ENCODE measurements at regions not wholly inside any gene's neighbourhood (a gene's known extent, or its start where the extent isn't known, plus 50 kb on each side); places are given as distances from the start of the nearest gene placed in this dataset.

- H3K36me3 ChIP-seq (ENCODE audit: control insufficient read depth, insufficient read depth, low read length): no peaks in the 10 kb centered on the region
- H3K4me1 ChIP-seq (ENCODE audit: control insufficient read depth, insufficient read depth, low read length): peaks cover 71% of the 10 kb centered on the region
- H3K9me3 ChIP-seq (ENCODE audit: control insufficient read depth, insufficient read depth, low read length): no peaks in the 10 kb centered on the region
- peaks cover 14% of the 10 kb centered on the region for H3K27me3 ChIP-seq (ENCODE audit: control insufficient read depth, insufficient read depth, low read length)
- H3K4me3 Mint-ChIP-seq: no peak overlapping the region
- DNase-seq (no peak), ATAC-seq (no peak)
- peak overlapping the region in 1 of 2 donors; percentile 44 for H3K27ac Mint-ChIP-seq
- intact Hi-C loops (cut with micrococcal nuclease): loop anchor here (5.0 to 10.0 kb wide), 4 partner anchors 232 to 912 kb away; no protein-coding TSS in a partner anchor
- H3K4me3 ChIP-seq (ENCODE audit: low read length): no peak overlapping the region
- TF ChIP-seq, protein P1, sequence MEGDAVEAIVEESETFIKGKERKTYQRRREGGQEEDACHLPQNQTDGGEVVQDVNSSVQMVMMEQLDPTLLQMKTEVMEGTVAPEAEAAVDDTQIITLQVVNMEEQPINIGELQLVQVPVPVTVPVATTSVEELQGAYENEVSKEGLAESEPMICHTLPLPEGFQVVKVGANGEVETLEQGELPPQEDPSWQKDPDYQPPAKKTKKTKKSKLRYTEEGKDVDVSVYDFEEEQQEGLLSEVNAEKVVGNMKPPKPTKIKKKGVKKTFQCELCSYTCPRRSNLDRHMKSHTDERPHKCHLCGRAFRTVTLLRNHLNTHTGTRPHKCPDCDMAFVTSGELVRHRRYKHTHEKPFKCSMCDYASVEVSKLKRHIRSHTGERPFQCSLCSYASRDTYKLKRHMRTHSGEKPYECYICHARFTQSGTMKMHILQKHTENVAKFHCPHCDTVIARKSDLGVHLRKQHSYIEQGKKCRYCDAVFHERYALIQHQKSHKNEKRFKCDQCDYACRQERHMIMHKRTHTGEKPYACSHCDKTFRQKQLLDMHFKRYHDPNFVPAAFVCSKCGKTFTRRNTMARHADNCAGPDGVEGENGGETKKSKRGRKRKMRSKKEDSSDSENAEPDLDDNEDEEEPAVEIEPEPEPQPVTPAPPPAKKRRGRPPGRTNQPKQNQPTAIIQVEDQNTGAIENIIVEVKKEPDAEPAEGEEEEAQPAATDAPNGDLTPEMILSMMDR (IDR thresholded peaks at IDR 0.05): no peak
- no peaks in the 10 kb centered on the region for H3K9me3 Mint-ChIP-seq
- WGBS (ENCODE audit: insufficient coverage): 88% methylated on average over 15 of the region's 15 CpGs
- H3K36me3 Mint-ChIP-seq: no peaks in the 10 kb centered on the region
- no peak overlapping the region for H3K27ac ChIP-seq (ENCODE audit: low read length)
- peaks cover 60 to 86% of the 10 kb centered on the region in 2 donors for H3K4me1 Mint-ChIP-seq
- peaks cover 33 to 34% of the 10 kb centered on the region in 2 donors for H3K27me3 Mint-ChIP-seq (ENCODE audit: low read depth in 2 of 2)
These were observed 274.2 kb downstream of the UACA start for GRCh38 chr15:70488941-70489848.

GRCh38 chr15:70488002-70488605 is 275.3 kb downstream of the UACA start:
- peaks cover 50 to 79% of the 10 kb centered on the region in 2 donors for H3K4me1 Mint-ChIP-seq
- H3K4me3 Mint-ChIP-seq: peak overlapping the region; percentile 49
- TF ChIP-seq, protein P1 (IDR thresholded peaks at IDR 0.05): peak; percentile 88
- Histone ChIP-seq H3K27ac (ENCODE audit: low read length) (no peak overlapping the region), H3K27me3 (ENCODE audit: control insufficient read depth, insufficient read depth, low read length) (peaks cover 23% of the 10 kb centered on the region), H3K9me3 (ENCODE audit: control insufficient read depth, insufficient read depth, low read length) (no peaks in the 10 kb centered on the region), H3K4me1 (ENCODE audit: control insufficient read depth, insufficient read depth, low read length) (peaks cover 65% of the 10 kb centered on the region), H3K36me3 (ENCODE audit: control insufficient read depth, insufficient read depth, low read length) (no peaks in the 10 kb centered on the region), H3K4me3 (ENCODE audit: low read length) (no peak overlapping the region)
- intact Hi-C loops (cut with micrococcal nuclease): loop anchor here (5.0 to 10.0 kb wide), 4 partner anchors 231 to 911 kb away; no protein-coding TSS in a partner anchor
- no peaks in the 10 kb centered on the region for H3K36me3 Mint-ChIP-seq
- peak; percentile 17 to 46 (median 23) for ATAC-seq
- 36% methylated on average over 6 of the region's 6 CpGs for WGBS (ENCODE audit: insufficient coverage)
- peak; percentile 75 to 87 for DNase-seq
- H3K27ac Mint-ChIP-seq: peak overlapping the region in 1 of 2 donors; percentile 86
- H3K9me3 Mint-ChIP-seq: no peaks in the 10 kb centered on the region
- H3K27me3 Mint-ChIP-seq (ENCODE audit: low read depth in 2 of 2): peaks cover 34 to 37% of the 10 kb centered on the region in 2 donors

- Mint-ChIP-seq H3K4me3 (peak overlapping the region; percentile 49), H3K36me3 (no peaks in the 10 kb centered on the region), H3K4me1 (peaks cover 43 to 77% of the 10 kb centered on the region in 2 donors), H3K27me3 (ENCODE audit: low read depth in 2 of 2) (peaks cover 39 to 42% of the 10 kb centered on the region in 2 donors), H3K27ac (peak overlapping the region in 1 of 2 donors; percentile 86), H3K9me3 (no peaks in the 10 kb centered on the region)
- Histone ChIP-seq H3K9me3 (ENCODE audit: control insufficient read depth, insufficient read depth, low read length) (no peaks in the 10 kb centered on the region), H3K4me1 (ENCODE audit: control insufficient read depth, insufficient read depth, low read length) (peaks cover 61% of the 10 kb centered on the region), H3K36me3 (ENCODE audit: control insufficient read depth, insufficient read depth, low read length) (no peaks in the 10 kb centered on the region), H3K4me3 (ENCODE audit: low read length) (no peak overlapping the region), H3K27ac (ENCODE audit: low read length) (no peak overlapping the region), H3K27me3 (ENCODE audit: control insufficient read depth, insufficient read depth, low read length) (peaks cover 28% of the 10 kb centered on the region)
- no peak for ATAC-seq
- WGBS (ENCODE audit: insufficient coverage): 86% methylated on average over 3 of the region's 3 CpGs
- TF ChIP-seq, protein P1 (IDR thresholded peaks at IDR 0.05): no peak
- intact Hi-C loops (cut with micrococcal nuclease): loop anchor here (5.0 to 10.0 kb wide), 4 partner anchors 230 to 910 kb away; no protein-coding TSS in a partner anchor
- no peak for DNase-seq
These were observed 276.0 kb downstream of the UACA start for GRCh38 chr15:70487387-70487740.
